HepG2 (cell line): ENCODE measurements at regions not wholly inside any gene's neighbourhood (a gene's known extent, or its start where the extent isn't known, plus 50 kb on each side); places are given as distances from the start of the nearest gene placed in this dataset.

Experiments
- ATAC-seq: fragments of 200-7000 bp; cut with Tn5 transposase; 3 replicates; pipeline ENCODE4 v1.9.1; 2020; ENCODE audit warnings: mild to moderate bottlenecking, moderate library complexity
- BruUV-seq: library from RNA; stranded (reverse); fragments of 400-500 nt; replicated peaks from 2 replicates; lab custom pipeline; 2021; lab: Mats Ljungman, UMichigan
- CTCF ChIA-PET: fragments of 300-600 bp; formaldehyde crosslinking; extraction: SDS; loops from one replicate; lab custom pipeline; 2021; ENCODE audit warnings: low total read pairs, inconsistent platforms, low intra/inter-chr PET ratio; lab: Yijun Ruan, JAX
- POLR2A ChIA-PET: fragments of 350-600 bp; sonication (Branson Sonifier 250); formaldehyde crosslinking; loops from one replicate; lab custom pipeline; 2020; ENCODE audit warnings: antibody characterized with exemption, inconsistent platforms; lab: Yijun Ruan, JAX
- DNase-seq: peaks from one replicate; pipeline ENCODE4 v3.0.0-alpha.2; 2015; ENCODE audit warnings: low spot score
- FAIRE-seq: peaks from 3 replicates; lab custom pipeline; 2011; peaks lifted over from hg19 to GRCh38; lab: Jason Lieb, UNC
- H2AFZ ChIP-seq: one replicate; pipeline ENCODE4 v1.6.1; 2011; ENCODE audit warnings: low read length, inconsistent platforms
- H3K27ac ChIP-seq: fragments of 300-600 bp; 3 replicates; pipeline ENCODE4 v1.8.0; 2011; ENCODE audit warnings: mixed run types, mild to moderate bottlenecking, mixed read lengths, low read length, inconsistent platforms; ENCODE audit not compliant: insufficient read depth; ENCODE audit errors: extremely low read length
- H3K27me3 ChIP-seq, 2 experiments: fragments of 200-600 bp in 1 of 2; 2 replicates in 1 of 2; 3 replicates in 1 of 2; pipeline versions ENCODE4 v1.6.0 to v1.8.0; 2011; ENCODE audit warnings: low read length in 2 of 2, mild to moderate bottlenecking in 2 of 2, moderate library complexity in 2 of 2, inconsistent platforms in 1 of 2; ENCODE audit not compliant: insufficient read depth in 2 of 2, control insufficient read depth in 1 of 2
- H3K36me3 ChIP-seq, 2 experiments: fragments of 200-600 bp in 1 of 2; replicated peaks in 1 of 2; 2 replicates in 1 of 2; 3 replicates in 1 of 2; pipeline versions ENCODE4 v1.5.1 to v1.8.0; 2011; ENCODE audit warnings: low read length in 2 of 2, inconsistent platforms in 1 of 2; ENCODE audit not compliant: insufficient read depth in 2 of 2, control insufficient read depth in 1 of 2
- H3K4me1 ChIP-seq: 2 replicates; pipeline ENCODE4 v1.5.1; 2012; ENCODE audit warnings: low read length, inconsistent platforms; ENCODE audit not compliant: insufficient read depth
- H3K4me2 ChIP-seq: 2 replicates; pipeline ENCODE4 v1.6.0; 2011; ENCODE audit warnings: low read depth, low read length, inconsistent platforms
- H3K4me3 ChIP-seq, 3 experiments: fragments of 200-600 bp in 1 of 3; sonication (generic), shearing (Covaris generic) in 1 of 3; replicated peaks in 1 of 3; 2 replicates each; pipeline ENCODE4 v1.5.1; 2011 to 2016; ENCODE audit warnings: low read length in 3 of 3, inconsistent platforms in 2 of 3, low read depth in 2 of 3, mild to moderate bottlenecking in 2 of 3, control low read depth in 1 of 3, mixed read lengths in 1 of 3; ENCODE audit not compliant: insufficient read depth in 1 of 3
- H3K79me2 ChIP-seq: one replicate; pipeline ENCODE4 v1.6.1; 2011; ENCODE audit warnings: low read length, inconsistent platforms; ENCODE audit not compliant: insufficient read depth
- H3K9ac ChIP-seq: 2 replicates; pipeline ENCODE4 v1.6.0; 2011; ENCODE audit warnings: mild to moderate bottlenecking, low read depth, low read length, inconsistent platforms; ENCODE audit not compliant: insufficient read depth
- H3K9me3 ChIP-seq: 2 replicates; pipeline ENCODE4 v1.5.1; 2012; ENCODE audit warnings: mild to moderate bottlenecking, low read length
- H4K20me1 ChIP-seq: 2 replicates; pipeline ENCODE4 v1.6.0; 2011; ENCODE audit warnings: inconsistent platforms, mild to moderate bottlenecking, low read length, moderate library complexity; ENCODE audit not compliant: insufficient read depth
- CBX1 ChIP-seq: IDR thresholded peaks from one replicate; pipeline ENCODE4 v1.6.1; 2016; ENCODE audit warnings: antibody characterized with exemption, low read depth
- HDAC1 ChIP-seq: sonication (generic); formaldehyde crosslinking; IDR thresholded peaks from 2 replicates; pipeline ENCODE4 v1.5.1; 2020; ENCODE audit warnings: mild to moderate bottlenecking, missing genetic modification reagents
- HIVEP1 ChIP-seq: sonication (generic); formaldehyde crosslinking; IDR thresholded peaks from 2 replicates; pipeline ENCODE4 v1.4.0; 2020; ENCODE audit warnings: mild to moderate bottlenecking, missing genetic modification reagents
- MTF1 ChIP-seq: sonication (generic); formaldehyde crosslinking; IDR thresholded peaks from 2 replicates; pipeline ENCODE4 v1.5.0; 2020; ENCODE audit warnings: missing genetic modification reagents
- NR1H2 ChIP-seq: sonication (generic); formaldehyde crosslinking; IDR thresholded peaks from 2 replicates; pipeline ENCODE4 v1.8.1; 2022; ENCODE audit warnings: low read depth, missing genetic modification reagents, borderline replicate concordance
- PLRG1 ChIP-seq: fragments of 450-650 bp; conservative IDR thresholded peaks from 2 replicates; pipeline ENCODE4 v1.6.1; 2016
- RFX3 ChIP-seq: IDR thresholded peaks from 2 replicates; pipeline ENCODE4 v1.6.1; 2016; ENCODE audit warnings: missing biosample characterization, missing genetic modification reagents
- TSC22D2 ChIP-seq: sonication (generic); formaldehyde crosslinking; IDR thresholded peaks from 2 replicates; pipeline ENCODE4 v1.5.1; 2020; ENCODE audit warnings: missing genetic modification reagents, mild to moderate bottlenecking, borderline replicate concordance
- ZNF850 ChIP-seq: sonication (generic); formaldehyde crosslinking; conservative IDR thresholded peaks from 2 replicates; pipeline ENCODE4 v1.9.0; 2021; ENCODE audit warnings: mild to moderate bottlenecking, missing genetic modification reagents
- ZSCAN21 ChIP-seq: sonication (generic); formaldehyde crosslinking; IDR thresholded peaks from 2 replicates; pipeline ENCODE4 v1.8.0; 2022; ENCODE audit warnings: mild to moderate bottlenecking, missing genetic modification reagents, moderate library complexity, borderline replicate concordance
- WGBS: methylation state at CpG from one replicate; pipeline ENCODE4 v1.1.6; 2017; ENCODE audit warnings: low lambda C conversion rate; 5-methylcytosine and 5-hydroxymethylcytosine counted together
- in situ Hi-C: cut with HindIII; loops from 2 replicates; pipeline ENCODE4 v1.10.0; 2017; ENCODE audit warnings: low pct_unique_long_range_greater_than_20kb; ENCODE audit not compliant: extremely low pct_ligation_motif_present
- intact Hi-C: fragments of 100-400 bp; cut with micrococcal nuclease; formaldehyde crosslinking; loops from one replicate; pipeline ENCODE4 v1.10.0; 2022; ENCODE audit not compliant: unreplicated experiment

GRCh38 chr3:182255158-182255557 lies 538.1 kb upstream of the ATP11B start:
- TF ChIP-seq RFX3: no peak
- no peak for TF ChIP-seq HIVEP1 (CRISPR knock-in tag)
- no peak for TF ChIP-seq HDAC1 (CRISPR knock-in tag)
- TF ChIP-seq NR1H2 (CRISPR knock-in tag): no peak
- H3K27ac ChIP-seq: no peak overlapping the region
- H2AFZ ChIP-seq: no peak overlapping the region
- H3K4me1 ChIP-seq: no peaks in the 10 kb centered on the region
- H3K9me3 ChIP-seq: no peaks in the 10 kb centered on the region
- H3K9ac ChIP-seq: no peak overlapping the region
- no peaks in the 10 kb centered on the region for H3K79me2 ChIP-seq
- no TSS peak for BruUV-seq
- intact Hi-C loops: loop anchor here (5.0 kb wide), 1 partner anchor 362 kb away; no protein-coding TSS in a partner anchor
- no peak overlapping the region for H3K4me2 ChIP-seq
- no peaks in the 10 kb centered on the region for H4K20me1 ChIP-seq
- no peak overlapping the region for H3K4me3 ChIP-seq
- ATAC-seq: no peak
- CTCF ChIA-PET: no interaction called here
- FAIRE-seq: no peak
- H3K27me3 ChIP-seq: peaks cover 0 to 3% of the 10 kb centered on the region in 2 experiments; a peak in 1 of 5 replicates
- DNase-seq: no peak
- POLR2A ChIA-PET: no interaction called here
- no peaks in the 10 kb centered on the region for H3K36me3 ChIP-seq
- WGBS: 13% methylated on average over 2 of the region's 2 CpGs
- in situ Hi-C loops: loop anchor here (5.0 to 10.0 kb wide), 2 partner anchors 300 to 548 kb away; no protein-coding TSS in a partner anchor

GRCh38 chr3:182257361-182257760 lies 535.9 kb upstream of the ATP11B start:
- peaks cover 0 to 3% of the 10 kb centered on the region in 2 experiments; a peak in 1 of 5 replicates for H3K27me3 ChIP-seq
- H4K20me1 ChIP-seq: no peaks in the 10 kb centered on the region
- ChIA-PET CTCF (interaction anchor here (3.2 kb wide), 1 partner anchor 548 kb away, joined by 23 read pairs; no protein-coding TSS in a partner anchor), POLR2A (no interaction called here)
- no peak for FAIRE-seq
- no peaks in the 10 kb centered on the region for H3K79me2 ChIP-seq
- in situ Hi-C loops: loop anchor here (5.0 to 10.0 kb wide), 2 partner anchors 303 to 550 kb away; no protein-coding TSS in a partner anchor
- no peak for DNase-seq
- H3K4me2 ChIP-seq: no peak overlapping the region
- H3K4me1 ChIP-seq: no peaks in the 10 kb centered on the region
- no peak overlapping the region for H3K27ac ChIP-seq
- BruUV-seq: no TSS peak
- no peak overlapping the region for H3K9ac ChIP-seq
- H3K4me3 ChIP-seq: no peak overlapping the region
- TF ChIP-seq CBX1: no peak
- TF ChIP-seq TSC22D2: no peak
- TF ChIP-seq MTF1 (CRISPR knock-in tag): no peak
- TF ChIP-seq PLRG1: no peak
- TF ChIP-seq ZNF850 (CRISPR knock-in tag): no peak
- no peak for TF ChIP-seq ZSCAN21 (CRISPR knock-in tag)
- H3K9me3 ChIP-seq: no peaks in the 10 kb centered on the region
- H2AFZ ChIP-seq: no peak overlapping the region
- ATAC-seq: no peak
- 60% methylated on average over 4 of the region's 4 CpGs for WGBS
- intact Hi-C loops: loop anchor here (5.0 kb wide), 1 partner anchor 360 kb away; no protein-coding TSS in a partner anchor
- H3K36me3 ChIP-seq: no peaks in the 10 kb centered on the region
